ENCODE measurements at regions not wholly inside any gene's neighbourhood (a gene's known extent, or its start where the extent isn't known, plus 50 kb on each side); places are given as distances from the start of the nearest gene placed in this dataset.
"Not testable (repeated sequence)": the region's sequence is repeated elsewhere in the genome, so short reads cannot be mapped to it uniquely, and the experiment has no call there.

- Histone ChIP-seq H3K9me3 (ENCODE audit: control insufficient read depth in 4 of 4, insufficient read depth in 3 of 4, low read length in 3 of 4) (no peaks in the 10 kb centered on the region), H3K36me3 (ENCODE audit: control insufficient read depth in 4 of 4, insufficient read depth in 4 of 4, low read length in 4 of 4) (no peaks in the 10 kb centered on the region), H3K4me3 (no peak overlapping the region), H3K27me3 (ENCODE audit: control insufficient read depth in 3 of 3, insufficient read depth in 3 of 3, low read length in 2 of 3) (no peaks in the 10 kb centered on the region), H3K27ac (ENCODE audit: low read depth in 1 of 2, low read length in 1 of 2) (no peak overlapping the region), H3K9ac (ENCODE audit: insufficient read depth in 1 of 2, low read length in 2 of 2) (no peak overlapping the region), H3K4me1 (ENCODE audit: control insufficient read depth in 5 of 5, insufficient read depth in 5 of 5, low read length in 5 of 5) (peaks cover 0 to 5% (median 0%) of the 10 kb centered on the region in 5 donors)
- DNase-seq = no peak
- ATAC-seq (ENCODE audit: insufficient read depth, low FRiP score) = no peak
- 76 to 84% methylated on average over 4 of the region's 4 CpGs for WGBS, 2 donors
- TF ChIP-seq, protein P1, sequence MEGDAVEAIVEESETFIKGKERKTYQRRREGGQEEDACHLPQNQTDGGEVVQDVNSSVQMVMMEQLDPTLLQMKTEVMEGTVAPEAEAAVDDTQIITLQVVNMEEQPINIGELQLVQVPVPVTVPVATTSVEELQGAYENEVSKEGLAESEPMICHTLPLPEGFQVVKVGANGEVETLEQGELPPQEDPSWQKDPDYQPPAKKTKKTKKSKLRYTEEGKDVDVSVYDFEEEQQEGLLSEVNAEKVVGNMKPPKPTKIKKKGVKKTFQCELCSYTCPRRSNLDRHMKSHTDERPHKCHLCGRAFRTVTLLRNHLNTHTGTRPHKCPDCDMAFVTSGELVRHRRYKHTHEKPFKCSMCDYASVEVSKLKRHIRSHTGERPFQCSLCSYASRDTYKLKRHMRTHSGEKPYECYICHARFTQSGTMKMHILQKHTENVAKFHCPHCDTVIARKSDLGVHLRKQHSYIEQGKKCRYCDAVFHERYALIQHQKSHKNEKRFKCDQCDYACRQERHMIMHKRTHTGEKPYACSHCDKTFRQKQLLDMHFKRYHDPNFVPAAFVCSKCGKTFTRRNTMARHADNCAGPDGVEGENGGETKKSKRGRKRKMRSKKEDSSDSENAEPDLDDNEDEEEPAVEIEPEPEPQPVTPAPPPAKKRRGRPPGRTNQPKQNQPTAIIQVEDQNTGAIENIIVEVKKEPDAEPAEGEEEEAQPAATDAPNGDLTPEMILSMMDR (IDR thresholded peaks at IDR 0.05; ENCODE audit: control extremely low read depth, extremely low read depth) = no peak
These were observed 201.3 kb downstream of the AKAP7 start for GRCh38 chr6:131336596-131336995.

- not testable (repeated sequence) for H3K27me3 ChIP-seq (ENCODE audit: control insufficient read depth in 3 of 3, insufficient read depth in 3 of 3, low read length in 2 of 3); H3K4me3 ChIP-seq; H3K4me1 ChIP-seq (ENCODE audit: control insufficient read depth in 5 of 5, insufficient read depth in 5 of 5, low read length in 5 of 5); DNase-seq; ATAC-seq (ENCODE audit: insufficient read depth, low FRiP score); H3K27ac ChIP-seq (ENCODE audit: low read depth in 1 of 2, low read length in 1 of 2); H3K9me3 ChIP-seq (ENCODE audit: control insufficient read depth in 4 of 4, insufficient read depth in 3 of 4, low read length in 3 of 4); H3K36me3 ChIP-seq (ENCODE audit: control insufficient read depth in 4 of 4, insufficient read depth in 4 of 4, low read length in 4 of 4); H3K9ac ChIP-seq (ENCODE audit: insufficient read depth in 1 of 2, low read length in 2 of 2)
- 87 to 96% methylated on average over 4 of the region's 4 CpGs for WGBS, 2 donors
These were observed 211.6 kb downstream of the AKAP7 start for GRCh38 chr6:131346896-131347295.

- H3K27ac ChIP-seq (ENCODE audit: low read depth in 1 of 2, low read length in 1 of 2) = no peak overlapping the region
- no peak overlapping the region for H3K4me3 ChIP-seq
- H3K9me3 ChIP-seq (ENCODE audit: control insufficient read depth in 4 of 4, insufficient read depth in 3 of 4, low read length in 3 of 4) = no peaks in the 10 kb centered on the region
- H3K9ac ChIP-seq (ENCODE audit: insufficient read depth in 1 of 2, low read length in 2 of 2) = no peak overlapping the region
- no peak for ATAC-seq (ENCODE audit: insufficient read depth, low FRiP score)
- no peak for DNase-seq
- H3K27me3 ChIP-seq (ENCODE audit: control insufficient read depth in 3 of 3, insufficient read depth in 3 of 3, low read length in 2 of 3) = no peaks in the 10 kb centered on the region
- TF ChIP-seq, protein P1 (IDR thresholded peaks at IDR 0.05; ENCODE audit: control extremely low read depth, extremely low read depth) = no peak
- H3K36me3 ChIP-seq (ENCODE audit: control insufficient read depth in 4 of 4, insufficient read depth in 4 of 4, low read length in 4 of 4) = no peaks in the 10 kb centered on the region
- H3K4me1 ChIP-seq (ENCODE audit: control insufficient read depth in 5 of 5, insufficient read depth in 5 of 5, low read length in 5 of 5) = no peaks in the 10 kb centered on the region
- WGBS, 2 donors = 74 to 82% methylated on average over 5 of the region's 5 CpGs
These were observed 213.3 kb downstream of the AKAP7 start for GRCh38 chr6:131348572-131348971.

DNA sequence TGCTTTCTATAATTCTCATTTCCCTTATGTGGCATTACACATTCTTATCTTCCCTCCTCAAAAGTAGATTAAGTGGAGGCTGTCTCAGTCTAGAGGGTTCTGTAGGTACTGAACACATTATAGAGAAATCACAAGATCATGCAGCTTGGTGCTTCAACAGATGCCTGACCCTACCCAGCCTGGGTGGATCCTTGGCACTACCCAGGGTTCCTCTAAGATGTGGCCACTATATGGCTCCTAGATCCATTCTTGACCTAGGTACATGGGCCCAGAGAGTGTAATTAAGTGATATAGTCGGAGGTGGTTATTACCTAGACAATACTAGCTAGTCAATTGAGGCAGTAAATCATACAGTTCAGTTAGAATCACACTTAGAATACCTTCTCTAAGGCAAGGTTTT lies 213.9 kb downstream of the AKAP7 start:
- Histone ChIP-seq H3K27ac (ENCODE audit: low read depth in 1 of 2, low read length in 1 of 2) (no peak overlapping the region), H3K9me3 (ENCODE audit: control insufficient read depth in 4 of 4, insufficient read depth in 3 of 4, low read length in 3 of 4) (no peaks in the 10 kb centered on the region), H3K27me3 (ENCODE audit: control insufficient read depth in 3 of 3, insufficient read depth in 3 of 3, low read length in 2 of 3) (no peaks in the 10 kb centered on the region), H3K4me1 (ENCODE audit: control insufficient read depth in 5 of 5, insufficient read depth in 5 of 5, low read length in 5 of 5) (no peaks in the 10 kb centered on the region), H3K9ac (ENCODE audit: insufficient read depth in 1 of 2, low read length in 2 of 2) (no peak overlapping the region), H3K36me3 (ENCODE audit: control insufficient read depth in 4 of 4, insufficient read depth in 4 of 4, low read length in 4 of 4) (no peaks in the 10 kb centered on the region), H3K4me3 (no peak overlapping the region)
- DNase-seq = no peak
- TF ChIP-seq, protein P1 (IDR thresholded peaks at IDR 0.05; ENCODE audit: control extremely low read depth, extremely low read depth) = no peak
- WGBS, 2 donors = 85% methylated on average over 1 of the region's 1 CpG
- no peak for ATAC-seq (ENCODE audit: insufficient read depth, low FRiP score)
